HG02870 (cell line): ENCODE measurements at regions not wholly inside any gene's neighbourhood (a gene's known extent, or its start where the extent isn't known, plus 50 kb on each side); places are given as distances from the start of the nearest gene placed in this dataset.
"Not testable (repeated sequence)": the region's sequence is repeated elsewhere in the genome, so short reads cannot be mapped to it uniquely, and the experiment has no call there.

ENCODE experiments used
- ATAC-seq: cut with Tn5 transposase; IDR thresholded peaks from one replicate; pipeline ENCODE4 v1.9.1; 2021; ENCODE audit warnings: mild to moderate bottlenecking, moderate library complexity; ENCODE audit not compliant: unreplicated experiment

DNA sequence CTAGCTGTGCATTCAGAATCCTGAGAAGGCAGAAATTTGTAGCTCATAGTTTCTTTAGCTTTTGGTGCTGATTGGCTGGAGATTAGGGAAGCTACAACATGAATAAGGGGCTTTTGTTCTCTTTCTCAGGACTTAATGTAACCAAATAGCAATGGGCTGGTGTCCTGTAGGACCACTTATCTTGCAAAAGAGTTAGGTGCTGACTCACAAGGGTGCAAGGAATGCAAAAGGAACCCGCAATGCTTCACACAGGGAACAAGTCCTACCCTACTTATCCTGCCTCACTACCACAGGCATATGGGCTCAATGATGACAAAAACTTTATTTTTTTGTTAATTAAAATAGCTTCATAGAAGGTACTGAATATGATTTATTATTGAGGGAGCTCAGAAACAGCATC, 541.5 kb downstream of the AMY1C start:
- no peak for ATAC-seq

DNA sequence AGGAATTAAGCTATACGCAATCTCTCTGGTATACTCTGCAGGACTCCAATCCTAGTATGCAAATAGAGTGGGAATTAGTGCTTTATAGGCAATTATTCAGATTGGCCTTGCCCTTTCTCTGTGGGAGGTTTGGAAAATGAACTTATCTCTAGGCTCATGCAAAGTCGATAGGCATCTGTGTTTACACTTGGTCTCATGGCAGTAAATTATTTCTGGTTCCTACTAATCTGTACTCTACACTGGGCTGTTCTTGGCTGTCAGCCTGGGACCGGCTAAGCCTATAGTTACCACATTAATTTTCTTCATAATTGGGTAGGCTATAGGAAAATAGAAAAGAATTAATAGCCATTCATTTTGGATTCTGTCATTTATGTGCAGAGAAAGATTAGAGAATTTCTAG, 544.6 kb downstream of the AMY1C start:
- no peak for ATAC-seq

DNA sequence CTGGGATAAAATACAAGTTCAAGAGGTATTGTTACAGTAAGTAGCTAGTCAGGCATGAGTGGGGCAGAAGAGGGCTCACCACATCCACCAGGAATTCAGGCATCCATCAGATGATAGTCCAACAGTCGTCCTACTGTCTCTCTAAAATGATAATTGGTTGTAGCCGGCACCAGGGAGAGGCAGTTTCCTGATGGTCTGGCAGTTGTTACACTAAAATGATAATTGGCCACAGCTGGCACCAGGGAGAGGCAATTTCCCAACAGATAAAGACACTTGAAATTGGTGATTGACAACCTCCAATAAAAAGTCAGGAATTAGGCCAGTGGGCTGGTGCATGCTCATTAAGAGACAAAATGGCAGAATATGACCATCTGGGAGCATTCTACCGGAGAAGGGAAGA, 545.8 kb downstream of the AMY1C start:
- no peak for ATAC-seq

DNA sequence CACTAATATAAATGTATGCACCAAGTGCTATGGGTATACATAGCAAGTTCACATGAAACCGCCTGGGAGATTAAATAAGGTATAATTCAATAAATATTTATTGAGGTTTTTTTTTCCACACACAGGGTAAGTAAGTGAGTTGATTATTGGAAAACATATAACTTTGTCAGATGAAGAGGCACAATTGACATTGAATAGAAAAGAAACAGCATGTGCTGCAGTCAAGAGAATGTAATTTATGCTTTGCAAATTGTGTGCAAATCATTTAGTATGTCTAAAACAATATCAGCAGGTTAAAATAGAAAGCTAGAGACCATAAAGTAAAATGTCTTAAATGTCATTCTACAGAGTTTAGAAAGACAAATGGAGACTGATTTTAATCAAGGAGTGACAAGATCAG, 560.0 kb downstream of the AMY1C start:
- ATAC-seq, result no peak

DNA sequence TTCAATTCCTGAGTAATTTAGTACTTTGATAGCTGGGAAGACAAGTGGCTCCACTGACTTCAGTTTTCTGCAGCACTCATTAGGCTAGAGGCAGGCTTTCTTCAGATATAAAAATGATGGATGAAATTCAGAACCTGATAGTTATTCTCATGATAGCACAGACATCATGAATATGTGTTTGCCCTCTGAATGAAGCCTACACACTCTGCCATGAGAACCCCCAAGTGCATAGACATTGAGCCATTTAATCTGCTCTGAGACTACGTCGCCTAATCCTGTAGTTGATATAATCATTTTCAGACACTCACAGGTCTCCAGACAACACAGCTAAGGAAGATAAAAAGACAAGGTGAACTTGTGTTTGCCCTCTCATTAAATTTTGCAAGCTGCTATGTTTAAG, 566.1 kb downstream of the AMY1C start:
- no peak for ATAC-seq

DNA sequence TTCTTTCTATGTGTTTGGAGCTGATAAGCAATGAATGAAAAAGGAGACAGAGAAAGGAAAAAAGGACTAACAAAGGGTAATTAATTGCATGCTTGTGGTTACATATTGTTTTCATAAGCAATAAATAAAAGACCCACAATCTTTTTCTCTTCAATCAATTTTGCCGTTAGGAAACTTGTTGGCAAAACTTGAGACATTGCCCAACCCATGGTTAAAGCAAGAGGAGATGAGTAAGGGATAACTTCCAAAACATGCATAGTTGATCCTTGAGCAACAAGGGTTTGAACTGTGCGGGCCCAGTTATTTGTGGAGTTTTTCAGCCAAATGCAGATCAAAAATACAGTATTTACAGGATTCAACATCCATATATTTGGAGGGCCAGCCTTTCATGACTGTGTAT, 572.4 kb downstream of the AMY1C start:
- no peak for ATAC-seq

DNA sequence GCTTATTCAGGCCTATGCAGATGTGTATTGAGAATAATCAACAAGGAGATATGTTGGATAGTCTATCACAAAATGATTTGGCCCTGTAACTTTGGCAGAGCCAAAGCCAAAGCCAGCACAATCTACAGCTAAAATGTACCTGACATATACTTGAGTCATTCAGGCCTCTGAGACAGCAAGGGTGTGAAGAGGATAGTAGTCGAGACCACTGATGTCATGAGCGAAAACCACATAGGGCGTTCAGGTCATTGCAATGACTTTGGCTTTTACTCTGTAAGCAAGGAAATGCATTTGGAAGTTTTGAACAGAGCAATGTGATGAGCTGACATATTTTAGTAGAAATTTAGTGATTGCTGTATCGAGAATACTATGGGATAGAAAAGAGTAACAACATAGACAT, 579.6 kb downstream of the AMY1C start:
- ATAC-seq, result no peak

DNA sequence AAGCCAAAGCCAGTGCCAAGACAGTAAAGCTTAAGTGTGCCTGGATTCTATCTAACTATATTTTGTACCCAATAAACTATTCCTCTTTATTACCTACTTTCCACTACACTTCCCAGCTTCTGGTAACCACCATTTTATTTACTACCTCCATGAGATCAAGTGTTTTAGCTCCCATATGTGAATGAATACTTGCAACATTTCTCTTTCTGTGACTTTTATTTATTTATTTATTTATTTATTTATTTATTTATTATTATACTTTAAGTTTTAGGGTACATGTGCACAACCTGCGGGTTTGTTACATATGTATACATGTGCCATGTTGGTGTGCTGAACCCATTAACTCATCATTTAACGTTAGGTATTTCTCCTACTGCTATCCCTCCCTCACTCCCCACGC, 582.1 kb downstream of the AMY1C start:
- ATAC-seq, result no peak

DNA sequence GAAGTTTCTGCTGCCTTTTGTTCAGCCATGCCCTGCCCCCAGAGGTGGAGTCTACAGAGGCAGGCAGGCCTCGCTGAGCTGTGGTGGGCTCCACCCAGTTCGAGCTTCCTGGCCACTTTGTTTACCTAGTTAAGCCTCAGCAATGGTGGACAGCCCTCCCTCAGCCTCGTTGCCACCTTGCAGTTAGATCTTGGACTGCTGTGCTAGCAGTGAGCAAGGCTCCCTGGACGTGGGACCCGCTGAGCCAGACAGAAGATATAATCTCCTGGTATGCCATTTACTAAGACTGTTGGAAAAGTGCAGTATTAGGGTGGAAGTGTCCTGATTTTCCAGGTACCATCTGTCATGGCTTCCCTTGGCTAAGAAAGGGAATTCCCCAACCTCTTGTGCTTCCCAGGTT, 588.2 kb downstream of the AMY1C start:
- not testable (repeated sequence) for ATAC-seq

DNA sequence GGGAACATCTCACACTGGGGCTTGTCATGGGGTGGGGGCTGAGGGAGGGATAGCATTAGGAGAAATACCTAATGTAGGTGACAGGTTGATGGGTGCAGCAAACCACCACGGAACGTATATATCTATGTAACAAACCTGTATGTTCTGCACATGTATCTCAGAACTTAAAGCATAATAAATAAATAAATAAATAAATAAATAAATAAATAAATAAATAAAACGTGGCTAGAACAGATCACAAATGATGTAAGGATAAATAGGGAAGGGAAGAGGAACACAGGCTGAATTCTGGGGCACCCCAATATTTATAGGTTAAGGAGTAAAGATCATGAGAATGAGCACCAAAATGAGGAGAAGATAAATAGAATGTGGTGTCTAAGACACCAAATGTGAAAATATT, 592.2 kb downstream of the AMY1C start:
- ATAC-seq, result no peak

DNA sequence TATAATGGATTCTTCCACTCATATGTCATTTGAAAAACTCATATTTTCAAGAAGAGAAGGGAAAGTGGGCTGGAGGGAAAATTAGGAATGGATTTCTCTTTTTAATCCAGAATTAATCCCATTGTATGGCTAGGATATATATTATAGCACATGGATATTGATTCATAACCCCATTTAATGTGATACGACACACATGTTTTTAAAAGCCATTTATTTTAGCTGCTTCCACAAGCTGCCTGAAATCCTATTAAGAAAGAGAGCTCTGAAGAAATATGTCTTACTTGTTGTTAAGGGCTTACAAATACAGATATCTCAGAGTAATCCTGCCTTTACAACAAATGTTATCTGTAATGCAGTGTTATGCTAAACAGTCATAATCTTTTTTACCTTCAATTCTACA, 598.6 kb downstream of the AMY1C start:
- ATAC-seq, result no peak

DNA sequence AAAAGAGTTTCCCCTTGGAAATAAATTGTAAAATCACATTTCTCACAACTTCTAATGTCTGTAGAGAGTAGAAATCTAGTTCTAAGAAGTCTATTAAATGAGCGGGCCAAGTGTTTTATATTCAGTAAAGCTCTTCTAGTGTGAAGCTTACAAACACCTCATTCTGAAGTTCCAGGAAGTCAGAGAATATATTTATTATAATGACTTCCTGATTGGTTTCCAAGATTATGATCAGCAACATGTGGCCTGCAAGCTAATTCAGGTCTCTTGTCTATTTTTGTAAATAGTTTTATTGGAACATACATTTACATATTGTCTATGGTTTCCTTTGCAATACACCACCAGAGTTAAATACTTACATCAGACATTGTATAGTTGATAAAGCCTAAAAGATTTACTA, 603.9 kb downstream of the AMY1C start:
- no peak for ATAC-seq

DNA sequence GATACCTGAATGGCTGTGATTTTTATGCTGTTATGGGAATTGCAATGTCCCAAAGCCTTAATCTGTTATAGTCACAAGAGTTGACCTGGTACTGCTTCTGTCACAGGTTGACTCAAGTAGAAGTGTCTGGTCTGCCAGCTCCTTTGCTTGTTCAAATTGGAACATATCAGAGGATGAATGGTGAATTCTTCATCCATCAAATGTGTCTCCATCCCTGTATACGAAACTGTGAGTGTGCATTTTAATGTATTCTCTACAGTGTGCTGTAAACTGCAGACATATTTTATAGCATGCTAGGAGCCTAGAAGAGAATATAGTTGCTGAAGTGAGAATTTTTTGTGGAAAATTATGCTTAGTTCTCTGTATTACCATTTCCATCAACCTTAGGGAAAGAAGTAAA, 608.4 kb downstream of the AMY1C start:
- ATAC-seq, result no peak

DNA sequence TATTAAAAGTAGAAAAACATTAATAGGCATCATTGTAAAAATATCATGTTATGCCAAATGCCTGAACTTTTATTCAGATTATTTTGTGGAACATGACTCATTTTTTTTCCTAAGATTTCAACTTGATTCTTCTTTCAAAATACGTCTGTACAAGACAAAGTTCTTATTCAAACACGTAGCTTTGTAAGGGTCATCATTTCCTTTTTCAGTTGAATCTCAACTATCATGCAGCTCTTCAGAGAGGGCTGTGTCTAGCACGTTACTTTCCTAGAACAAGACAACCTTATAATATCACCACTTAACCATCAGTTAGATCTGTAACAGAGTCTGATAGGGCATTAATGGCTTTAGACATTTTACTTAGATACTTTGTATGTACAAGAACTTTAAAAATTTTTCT, 608.9 kb downstream of the AMY1C start:
- ATAC-seq, result no peak

DNA sequence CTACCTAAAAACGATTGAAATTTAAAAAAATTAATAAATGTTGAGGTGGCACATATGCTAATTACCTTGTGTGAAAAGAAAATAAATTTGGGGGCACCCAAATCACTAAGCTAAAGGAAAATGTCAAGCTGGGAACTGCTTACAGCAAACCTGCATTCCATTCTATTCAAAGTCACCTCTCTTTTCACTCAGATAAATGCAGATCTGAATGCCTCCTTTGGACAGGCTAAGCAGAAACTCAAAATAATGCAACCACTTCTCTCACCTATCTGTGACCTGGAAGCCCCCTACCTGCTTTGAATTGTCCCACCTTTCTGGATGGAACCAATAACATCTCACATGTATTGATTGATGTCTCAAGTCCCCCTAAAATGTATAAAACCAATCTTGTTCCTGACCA, 628.7 kb downstream of the AMY1C start:
- no peak for ATAC-seq

DNA sequence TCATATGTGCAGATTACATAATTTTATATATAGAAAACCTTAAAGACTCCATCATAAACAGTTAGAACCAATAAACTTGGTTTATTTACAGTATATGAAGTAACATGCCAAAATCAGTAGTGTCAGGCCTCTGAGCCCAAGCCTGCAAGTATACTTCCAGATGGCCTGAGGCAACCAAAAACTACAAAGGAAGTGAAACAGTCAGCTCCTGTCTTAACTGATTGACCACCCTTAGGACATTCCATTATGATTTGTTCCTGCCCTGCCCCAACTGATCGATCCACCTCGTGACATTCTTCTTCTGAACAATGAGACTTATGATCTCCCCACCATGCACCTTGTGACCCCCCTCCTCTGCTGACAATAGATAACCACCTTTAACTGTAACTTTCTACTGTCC, 630.3 kb downstream of the AMY1C start:
- no peak for ATAC-seq

DNA sequence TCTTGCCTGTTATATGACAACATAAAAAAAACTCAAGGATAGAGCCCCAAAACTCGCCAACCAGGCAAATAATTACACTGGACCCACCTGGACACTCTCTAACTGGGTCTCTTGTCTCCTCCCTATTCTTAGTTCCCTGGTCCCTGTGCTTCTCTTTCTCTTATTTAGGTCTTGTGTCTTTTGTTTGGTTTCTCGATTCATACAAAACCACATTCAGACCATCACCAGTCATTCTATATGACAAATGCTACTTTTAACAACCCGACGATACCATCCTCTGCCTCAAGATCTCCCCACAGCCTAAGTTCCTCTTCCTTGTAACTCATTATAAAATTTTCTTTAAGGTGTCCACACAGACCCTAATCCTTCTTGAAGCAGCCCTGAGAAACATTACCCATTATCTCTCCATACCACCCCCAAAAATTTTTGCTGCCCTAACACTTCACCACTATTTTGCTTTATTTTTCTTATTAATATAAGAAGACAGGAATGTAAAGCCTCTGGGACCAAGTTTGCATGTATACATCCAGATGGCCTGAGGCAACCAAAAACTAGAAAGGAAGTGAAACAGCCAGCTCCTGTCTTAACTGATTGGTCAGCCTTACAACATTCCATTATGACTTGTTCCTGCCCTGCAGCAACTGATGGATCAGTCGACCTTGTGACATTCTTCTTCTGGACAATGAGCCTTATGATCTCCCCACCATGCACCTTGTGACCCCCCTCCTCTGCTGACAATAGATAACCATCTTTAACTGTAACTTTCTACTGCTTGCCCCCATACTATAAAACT, 638.2 kb downstream of the AMY1C start:
- ATAC-seq, result peak; percentile 82

DNA sequence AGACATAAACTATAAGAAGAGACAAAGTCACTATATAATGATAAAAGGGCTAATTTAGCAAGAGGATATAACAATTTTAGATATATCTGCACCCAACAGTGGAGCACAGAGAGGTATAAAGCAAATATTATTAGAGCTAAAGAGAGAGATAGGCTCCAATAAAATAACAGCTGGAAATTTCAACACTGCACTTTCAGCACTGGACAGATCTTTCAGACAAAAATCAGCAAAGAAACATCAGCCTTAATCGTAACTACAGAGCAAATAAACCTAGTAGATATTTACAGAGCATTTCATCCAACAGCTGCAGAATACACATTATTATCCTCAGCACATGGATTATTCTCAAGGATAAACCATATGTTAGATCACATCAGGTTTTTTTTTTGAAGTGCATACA, 642.9 kb downstream of the AMY1C start:
- ATAC-seq, result no peak

DNA sequence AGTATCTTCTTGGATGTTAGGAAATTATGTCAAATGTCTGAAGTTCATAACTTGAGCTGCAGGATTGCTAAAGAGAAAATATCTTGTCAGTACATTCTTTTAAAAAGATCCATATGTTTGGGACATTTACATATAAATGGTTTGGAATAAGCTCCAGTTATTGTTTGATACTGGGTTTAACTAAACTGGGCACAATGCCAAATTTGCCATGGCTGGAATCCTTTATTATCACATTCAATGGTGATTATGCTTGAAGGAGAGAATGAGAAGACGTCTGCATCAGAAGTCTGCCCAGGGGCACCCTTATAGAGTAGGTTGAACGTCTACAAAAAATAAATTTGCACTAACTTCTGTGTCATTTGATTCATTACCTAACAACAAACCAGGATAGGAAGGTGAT, 652.5 kb downstream of the AMY1C start:
- ATAC-seq, result no peak

DNA sequence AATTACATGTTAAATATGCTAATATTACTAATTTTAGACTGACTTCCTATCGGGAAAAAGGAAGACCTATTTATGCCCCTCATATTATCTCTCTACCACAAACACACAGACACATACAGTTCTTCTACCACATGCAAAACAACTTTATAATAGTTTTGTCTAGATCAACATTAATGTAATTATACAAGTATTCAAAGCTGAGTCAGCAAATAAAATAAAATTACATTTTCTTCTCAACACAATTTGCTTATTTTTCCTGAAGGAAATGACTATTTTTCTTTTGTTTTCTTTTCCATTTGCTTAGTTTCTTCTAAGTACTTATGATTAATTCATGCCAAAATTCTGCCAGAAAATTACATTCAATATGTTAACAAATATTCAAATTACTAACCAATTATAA, 654.2 kb downstream of the AMY1C start:
- no peak for ATAC-seq

DNA sequence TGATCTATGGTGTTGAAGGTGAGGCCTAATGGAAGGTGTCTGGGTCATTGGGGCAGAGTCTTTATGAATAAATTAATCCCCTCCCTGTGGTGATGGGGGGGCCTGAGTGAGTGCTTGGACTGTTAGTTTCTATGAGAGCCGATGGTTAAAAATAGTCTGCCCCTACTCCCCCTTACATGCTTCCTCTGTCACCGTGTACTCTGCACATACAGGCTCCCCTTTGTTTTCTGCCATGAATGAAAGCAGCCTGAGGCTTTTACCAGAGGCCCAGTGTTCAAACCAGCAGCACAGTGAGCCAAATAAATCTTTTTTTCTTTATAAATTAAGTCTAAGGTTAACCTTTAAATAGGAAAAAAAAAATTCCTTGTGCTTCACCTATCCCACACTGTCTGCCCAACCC, 657.0 kb downstream of the AMY1C start:
- no peak for ATAC-seq

DNA sequence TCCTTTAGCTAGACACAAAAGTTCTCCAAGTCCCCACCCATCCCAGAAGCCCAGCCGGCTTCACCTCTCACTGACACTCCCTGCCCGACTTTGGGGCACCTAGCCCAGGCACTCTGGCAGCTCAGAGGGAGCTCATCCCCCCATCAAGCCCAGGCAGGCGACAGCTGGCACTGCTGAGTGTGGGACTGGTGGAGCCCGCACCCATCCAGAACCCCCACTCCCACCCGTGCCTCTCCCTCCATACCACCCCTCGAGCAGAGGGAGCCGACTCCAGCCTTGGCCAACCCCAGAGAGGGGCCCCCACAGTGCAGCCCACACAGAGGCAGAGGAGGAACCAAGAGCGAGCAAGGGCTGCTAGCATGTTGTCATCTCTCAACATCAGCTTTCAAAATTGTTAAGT, 658.6 kb downstream of the AMY1C start:
- ATAC-seq, result no peak

DNA sequence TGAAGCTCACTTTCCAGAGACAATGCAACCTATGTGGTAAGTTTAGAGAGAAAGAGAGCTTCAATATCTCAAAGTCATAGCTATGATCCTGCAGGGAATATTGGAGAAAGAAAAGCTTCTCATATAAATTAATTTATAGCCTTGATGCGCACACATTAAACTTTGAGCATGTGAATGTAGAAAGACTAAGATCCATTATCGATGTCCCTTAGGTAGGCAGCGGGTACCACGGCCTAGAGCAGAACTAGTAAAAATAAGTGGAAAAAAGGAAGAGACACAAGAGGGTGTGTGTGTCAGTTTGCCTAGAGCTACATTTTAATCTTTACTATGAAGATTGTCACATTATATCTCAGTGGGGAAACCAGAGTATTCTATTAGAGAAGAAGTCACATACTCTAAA, 685.6 kb downstream of the AMY1C start:
- ATAC-seq, result no peak
